ENCODE measurements at regions not wholly inside any gene's neighbourhood (a gene's known extent, or its start where the extent isn't known, plus 50 kb on each side); places are given as distances from the start of the nearest gene placed in this dataset.

DNA sequence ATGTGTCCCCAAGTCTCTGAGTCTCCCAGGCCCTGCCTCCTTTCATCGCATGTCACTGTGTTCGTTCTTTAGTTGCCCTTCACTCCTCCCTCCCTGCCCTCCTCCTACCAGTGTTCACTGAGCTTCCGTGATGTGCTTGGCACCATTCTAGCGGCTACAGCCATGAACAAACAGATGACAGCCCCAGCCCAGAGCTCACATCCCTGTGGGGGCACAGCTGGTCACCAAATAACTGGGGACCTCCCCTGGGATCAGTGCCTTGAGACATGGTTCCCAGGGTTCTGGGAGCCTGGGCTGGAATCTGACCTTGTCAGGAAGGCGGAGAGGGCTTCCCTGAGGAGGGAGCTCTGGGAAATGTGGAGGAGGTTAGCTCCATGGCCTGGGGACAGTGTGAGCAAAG lies 320.7 kb downstream of the PTPRU start:
- TF ChIP-seq, protein P1, sequence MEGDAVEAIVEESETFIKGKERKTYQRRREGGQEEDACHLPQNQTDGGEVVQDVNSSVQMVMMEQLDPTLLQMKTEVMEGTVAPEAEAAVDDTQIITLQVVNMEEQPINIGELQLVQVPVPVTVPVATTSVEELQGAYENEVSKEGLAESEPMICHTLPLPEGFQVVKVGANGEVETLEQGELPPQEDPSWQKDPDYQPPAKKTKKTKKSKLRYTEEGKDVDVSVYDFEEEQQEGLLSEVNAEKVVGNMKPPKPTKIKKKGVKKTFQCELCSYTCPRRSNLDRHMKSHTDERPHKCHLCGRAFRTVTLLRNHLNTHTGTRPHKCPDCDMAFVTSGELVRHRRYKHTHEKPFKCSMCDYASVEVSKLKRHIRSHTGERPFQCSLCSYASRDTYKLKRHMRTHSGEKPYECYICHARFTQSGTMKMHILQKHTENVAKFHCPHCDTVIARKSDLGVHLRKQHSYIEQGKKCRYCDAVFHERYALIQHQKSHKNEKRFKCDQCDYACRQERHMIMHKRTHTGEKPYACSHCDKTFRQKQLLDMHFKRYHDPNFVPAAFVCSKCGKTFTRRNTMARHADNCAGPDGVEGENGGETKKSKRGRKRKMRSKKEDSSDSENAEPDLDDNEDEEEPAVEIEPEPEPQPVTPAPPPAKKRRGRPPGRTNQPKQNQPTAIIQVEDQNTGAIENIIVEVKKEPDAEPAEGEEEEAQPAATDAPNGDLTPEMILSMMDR (IDR thresholded peaks at IDR 0.05; ENCODE audit: low read depth, low read length, missing input control), result no peak
- TF ChIP-seq ATF3 (IDR thresholded peaks at IDR 0.05) (no peak), JUND (IDR thresholded peaks at IDR 0.05) (no peak), TAF1 (conservative IDR thresholded peaks at IDR 0.05) (no peak), RXRA (IDR thresholded peaks at IDR 0.05) (no peak), REST (IDR thresholded peaks at IDR 0.05) (no peak), RAD21 (IDR thresholded peaks at IDR 0.05) (no peak), EGR1 (IDR thresholded peaks at IDR 0.05; ENCODE audit: low read depth in 2 of 2) (no peak)
- TF ChIP-seq, protein P2, sequence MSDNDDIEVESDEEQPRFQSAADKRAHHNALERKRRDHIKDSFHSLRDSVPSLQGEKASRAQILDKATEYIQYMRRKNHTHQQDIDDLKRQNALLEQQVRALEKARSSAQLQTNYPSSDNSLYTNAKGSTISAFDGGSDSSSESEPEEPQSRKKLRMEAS (IDR thresholded peaks at IDR 0.05), result no peak
